ENCODE measurements at regions not wholly inside any gene's neighbourhood (a gene's known extent, or its start where the extent isn't known, plus 50 kb on each side); places are given as distances from the start of the nearest gene placed in this dataset.

DNA sequence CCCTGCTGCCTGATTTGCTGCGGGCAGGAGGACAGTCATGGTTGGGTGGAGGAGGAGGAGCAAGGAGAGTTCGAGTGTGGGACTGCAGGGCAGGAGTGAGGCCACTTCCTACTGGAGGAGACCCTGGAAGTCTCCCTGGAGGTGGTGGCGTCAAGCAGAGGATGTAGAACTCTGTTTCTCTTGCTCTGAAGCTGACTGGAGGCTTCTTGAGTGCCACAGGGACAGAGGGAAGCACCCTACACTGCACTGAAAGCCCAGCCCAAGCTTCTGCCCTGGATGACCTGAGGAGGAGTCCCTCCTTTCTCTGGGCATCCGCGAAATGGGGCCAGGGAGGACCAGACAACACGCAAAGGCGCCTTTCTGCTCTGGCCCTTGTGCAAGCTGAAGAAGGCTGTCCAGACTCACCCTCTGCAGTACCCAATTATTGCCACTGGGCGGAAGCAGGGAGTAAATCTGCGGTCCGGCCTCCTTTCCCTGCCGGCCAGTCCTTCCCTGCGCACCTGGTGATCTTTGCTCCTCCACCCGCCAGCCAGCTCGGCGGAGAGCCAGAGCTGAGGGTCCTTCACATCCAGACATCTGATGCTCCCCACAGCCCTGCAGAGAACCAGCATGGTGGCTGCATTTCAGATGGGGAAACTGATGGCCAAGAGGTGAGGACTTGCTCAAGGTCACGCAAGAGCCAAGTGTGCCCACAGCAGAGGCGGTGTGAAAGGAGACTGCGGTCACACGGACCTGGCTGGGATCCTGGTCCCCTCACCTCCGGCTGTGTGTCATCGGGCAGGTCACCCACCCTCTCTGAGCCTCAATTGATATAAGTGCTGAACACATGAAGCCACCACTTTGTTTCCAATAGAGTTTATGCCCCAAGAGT, 207.1 kb downstream of the TBC1D2B start:
- Histone ChIP-seq H3K4me3 (ENCODE audit: low read depth, low read length) (no peak overlapping the region), H3K36me3 (ENCODE audit: control insufficient read depth in 2 of 2, insufficient read depth in 1 of 2, low read length in 2 of 2) (no peaks in the 10 kb centered on the region), H3K9me3 (ENCODE audit: control insufficient read depth, insufficient read depth, low read depth, low read length) (no peaks in the 10 kb centered on the region), H3K27ac (ENCODE audit: extremely low read depth, low read depth, low read length) (no peak overlapping the region), H3K4me1 (ENCODE audit: control insufficient read depth, insufficient read depth, low read length) (0 out of 2 replicates have a peak, but pooled peaks cover 2% of the 10 kb centered on the region)
- TF ChIP-seq ZNF791 (tag by site-specific recombination; IDR thresholded peaks at IDR 0.05) = no peak
- TF ChIP-seq GLI4 (tag by site-specific recombination; IDR thresholded peaks at IDR 0.05) = no peak
- TF ChIP-seq ZNF768 (tag by site-specific recombination; IDR thresholded peaks at IDR 0.05) = 0 out of 2 replicates have a peak, but pooled peaks have one; percentile 26
- TF ChIP-seq GLIS1 (tag by site-specific recombination; IDR thresholded peaks at IDR 0.05) = no peak
- TF ChIP-seq, protein P1, sequence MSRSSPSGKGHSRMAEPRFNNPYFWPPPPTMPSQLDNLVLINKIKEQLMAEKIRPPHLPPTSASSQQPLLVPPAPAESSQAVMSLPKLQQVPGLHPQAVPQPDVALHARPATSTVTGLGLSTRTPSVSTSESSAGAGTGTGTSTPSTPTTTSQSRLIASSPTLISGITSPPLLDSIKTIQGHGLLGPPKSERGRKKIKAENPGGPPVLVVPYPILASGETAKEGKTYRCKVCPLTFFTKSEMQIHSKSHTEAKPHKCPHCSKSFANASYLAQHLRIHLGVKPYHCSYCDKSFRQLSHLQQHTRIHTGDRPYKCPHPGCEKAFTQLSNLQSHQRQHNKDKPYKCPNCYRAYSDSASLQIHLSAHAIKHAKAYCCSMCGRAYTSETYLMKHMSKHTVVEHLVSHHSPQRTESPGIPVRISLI (tag by site-specific recombination; IDR thresholded peaks at IDR 0.05) = no peak
- TF ChIP-seq ZNF600 (tag by site-specific recombination; IDR thresholded peaks at IDR 0.05) = peak; percentile 40; the same call in 1 of the 2 replicates
- peak; percentile 34; the same call in 1 of the 2 replicates for TF ChIP-seq ZNF133 (tag by site-specific recombination; IDR thresholded peaks at IDR 0.05)
- TF ChIP-seq, protein P2, sequence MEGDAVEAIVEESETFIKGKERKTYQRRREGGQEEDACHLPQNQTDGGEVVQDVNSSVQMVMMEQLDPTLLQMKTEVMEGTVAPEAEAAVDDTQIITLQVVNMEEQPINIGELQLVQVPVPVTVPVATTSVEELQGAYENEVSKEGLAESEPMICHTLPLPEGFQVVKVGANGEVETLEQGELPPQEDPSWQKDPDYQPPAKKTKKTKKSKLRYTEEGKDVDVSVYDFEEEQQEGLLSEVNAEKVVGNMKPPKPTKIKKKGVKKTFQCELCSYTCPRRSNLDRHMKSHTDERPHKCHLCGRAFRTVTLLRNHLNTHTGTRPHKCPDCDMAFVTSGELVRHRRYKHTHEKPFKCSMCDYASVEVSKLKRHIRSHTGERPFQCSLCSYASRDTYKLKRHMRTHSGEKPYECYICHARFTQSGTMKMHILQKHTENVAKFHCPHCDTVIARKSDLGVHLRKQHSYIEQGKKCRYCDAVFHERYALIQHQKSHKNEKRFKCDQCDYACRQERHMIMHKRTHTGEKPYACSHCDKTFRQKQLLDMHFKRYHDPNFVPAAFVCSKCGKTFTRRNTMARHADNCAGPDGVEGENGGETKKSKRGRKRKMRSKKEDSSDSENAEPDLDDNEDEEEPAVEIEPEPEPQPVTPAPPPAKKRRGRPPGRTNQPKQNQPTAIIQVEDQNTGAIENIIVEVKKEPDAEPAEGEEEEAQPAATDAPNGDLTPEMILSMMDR (tag by site-specific recombination; IDR thresholded peaks at IDR 0.05) = peak; percentile 71
- TF ChIP-seq ZBTB11 (tag by site-specific recombination; conservative IDR thresholded peaks at IDR 0.05; ENCODE audit: low read depth) = peak; percentile 60; the same call in 1 of the 2 replicates
- TF ChIP-seq ZNF121 (tag by site-specific recombination; IDR thresholded peaks at IDR 0.05) = peak; percentile 90
- no peak for TF ChIP-seq ZNF140 (tag by site-specific recombination; IDR thresholded peaks at IDR 0.05)
- no peak for TF ChIP-seq ZNF658 (tag by site-specific recombination; IDR thresholded peaks at IDR 0.05)
- CTCF ChIA-PET = interaction anchor here (0.5 to 1.3 kb wide), 22 partner anchors 11 to 1684 kb away, joined by 3 to 10 read pairs (median 3); no protein-coding TSS in a partner anchor
- POLR2A ChIA-PET = interaction anchor here (0.6 kb wide), 1 partner anchor 1116 kb away, joined by 4 read pairs; no protein-coding TSS in a partner anchor

- Histone ChIP-seq H3K27ac (ENCODE audit: extremely low read depth, low read depth, low read length) (no peak overlapping the region), H3K4me1 (ENCODE audit: control insufficient read depth, insufficient read depth, low read length) (0 out of 2 replicates have a peak, but pooled peaks cover 2% of the 10 kb centered on the region), H3K4me3 (ENCODE audit: low read depth, low read length) (no peak overlapping the region), H3K9me3 (ENCODE audit: control insufficient read depth, insufficient read depth, low read depth, low read length) (no peaks in the 10 kb centered on the region), H3K36me3 (ENCODE audit: control insufficient read depth in 2 of 2, insufficient read depth in 1 of 2, low read length in 2 of 2) (no peaks in the 10 kb centered on the region)
- ChIA-PET CTCF (interaction anchor here (1.3 kb wide), 1 partner anchor 31 kb away, joined by 10 read pairs; no protein-coding TSS in a partner anchor), POLR2A (interaction anchor here (0.6 kb wide), 1 partner anchor 1117 kb away, joined by 4 read pairs; no protein-coding TSS in a partner anchor)
- TF ChIP-seq ZNF404 (tag by site-specific recombination; IDR thresholded peaks at IDR 0.05) = no peak
- TF ChIP-seq ZFP69B (tag by site-specific recombination; IDR thresholded peaks at IDR 0.05) = no peak
- TF ChIP-seq ZNF416 (tag by site-specific recombination; IDR thresholded peaks at IDR 0.05) = no peak
- no peak for TF ChIP-seq ZNF830 (tag by site-specific recombination; IDR thresholded peaks at IDR 0.05; ENCODE audit: low read depth)
- no peak for TF ChIP-seq ZNF10 (tag by site-specific recombination; IDR thresholded peaks at IDR 0.05)
- TF ChIP-seq ZNF624 (tag by site-specific recombination; IDR thresholded peaks at IDR 0.05) = no peak
- TF ChIP-seq ZBTB8A (tag by site-specific recombination; IDR thresholded peaks at IDR 0.05) = no peak
- peak; percentile 95 for TF ChIP-seq ZIC2 (tag by site-specific recombination; IDR thresholded peaks at IDR 0.05)
- TF ChIP-seq ZNF549 (tag by site-specific recombination; IDR thresholded peaks at IDR 0.05) = no peak
- no peak for TF ChIP-seq ZBTB48 (tag by site-specific recombination; IDR thresholded peaks at IDR 0.05)
- no peak for TF ChIP-seq ZXDB (tag by site-specific recombination; IDR thresholded peaks at IDR 0.05)
- no peak for TF ChIP-seq ZNF214 (tag by site-specific recombination; IDR thresholded peaks at IDR 0.05; ENCODE audit: borderline replicate concordance)
- TF ChIP-seq SP7 (tag by site-specific recombination; IDR thresholded peaks at IDR 0.05) = peak; percentile 18
- no peak for TF ChIP-seq ZNF423 (tag by site-specific recombination; IDR thresholded peaks at IDR 0.05)
- TF ChIP-seq ZNF658 (tag by site-specific recombination; IDR thresholded peaks at IDR 0.05) = no peak
These were observed 208.3 kb downstream of the TBC1D2B start for GRCh38 chr15:77869021-77869895.

All from HEK293 (cell line).